AG08396 (cell line): ENCODE measurements at regions not wholly inside any gene's neighbourhood (a gene's known extent, or its start where the extent isn't known, plus 50 kb on each side); places are given as distances from the start of the nearest gene placed in this dataset.

ENCODE experiments used
- DNase-seq: peaks from one replicate; pipeline ENCODE4 v3.0.0; 2012; ENCODE audit warnings: low spot score, mixed read lengths

DNA sequence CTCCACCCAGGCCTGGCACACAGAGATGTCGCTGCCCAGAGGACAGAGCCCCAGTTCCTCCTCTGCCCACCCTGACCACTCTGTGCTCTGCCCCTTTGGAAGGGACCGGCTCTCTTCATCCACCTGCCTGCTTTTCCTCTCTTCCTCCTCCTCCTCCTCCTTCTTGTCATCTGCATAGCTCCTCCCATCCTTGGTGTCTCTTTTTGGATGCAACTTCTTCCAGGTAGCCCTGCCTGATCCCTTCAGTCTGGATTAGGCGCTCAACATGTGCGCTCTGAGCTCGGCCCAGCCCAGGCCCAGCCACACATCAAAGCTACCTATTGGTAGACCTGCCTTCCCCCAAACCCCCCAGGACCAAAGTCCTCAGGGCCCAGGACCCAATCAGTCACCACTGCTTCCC is 52.6 kb upstream of the RXRA start:
- no peak for DNase-seq

DNA sequence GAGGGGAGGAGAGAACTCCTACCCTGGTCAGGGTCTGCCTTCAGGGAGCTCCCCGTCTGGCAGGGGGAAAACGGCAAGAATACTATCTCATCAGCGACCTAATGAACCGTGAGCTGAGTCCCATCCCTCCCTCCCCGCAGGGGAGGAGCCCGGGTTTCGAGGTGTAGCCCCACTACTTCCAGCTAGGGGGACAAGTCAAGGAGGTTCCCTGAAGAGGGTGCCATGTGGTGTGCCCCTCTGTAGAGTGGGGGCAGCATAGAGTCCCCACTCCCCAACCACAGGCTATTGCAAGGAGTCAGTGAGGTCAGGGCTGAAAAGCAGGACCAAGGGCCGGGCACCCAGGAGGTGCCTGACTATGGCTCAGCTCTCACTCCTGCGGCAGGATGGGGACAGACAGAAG is 50.9 kb upstream of the RXRA start:
- DNase-seq = no peak

DNA sequence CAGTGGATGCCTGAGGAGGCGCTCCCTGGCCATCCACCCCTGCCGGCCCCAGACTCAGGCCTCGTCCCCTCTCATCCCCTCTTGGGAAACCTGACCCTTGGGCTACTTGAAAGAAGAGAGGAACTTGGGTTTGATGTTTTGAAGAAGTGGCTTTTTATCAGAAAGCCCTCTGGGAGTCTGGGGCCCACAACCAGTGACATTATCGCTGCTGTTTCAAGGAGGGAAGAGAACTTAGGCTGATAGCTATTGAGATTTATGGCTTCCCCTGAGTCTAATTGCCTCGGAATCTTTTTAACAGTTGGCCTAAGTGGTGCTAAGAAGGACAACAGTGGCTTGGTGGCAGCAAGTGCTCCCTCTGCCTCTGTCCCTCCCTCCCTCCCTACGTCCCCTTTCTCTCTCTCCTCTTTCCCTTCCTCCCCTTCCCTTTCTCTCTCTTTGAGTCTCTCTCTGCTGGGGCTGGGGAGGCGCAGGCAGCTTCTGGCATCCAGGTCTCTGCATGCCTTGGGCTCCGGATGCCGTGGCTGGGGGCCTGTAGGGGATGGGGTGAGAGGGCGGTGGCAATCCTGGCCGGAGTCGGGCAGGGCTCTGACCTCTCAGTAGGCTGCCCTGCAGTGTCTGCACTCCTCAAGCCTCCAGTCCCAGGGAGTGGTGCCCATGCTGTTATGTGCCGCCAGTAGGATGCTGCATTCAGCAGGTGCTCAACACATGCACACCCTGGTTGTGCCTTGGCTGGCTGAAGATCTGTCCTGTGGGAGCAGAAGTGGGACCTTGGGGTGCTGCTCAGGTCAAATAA is 49.6 kb upstream of the RXRA start:
- DNase-seq = no peak
